ENCODE measurements at regions not wholly inside any gene's neighbourhood (a gene's known extent, or its start where the extent isn't known, plus 50 kb on each side); places are given as distances from the start of the nearest gene placed in this dataset.

GRCh38 chr2:41610501-41611190 is 437.2 kb upstream of the PKDCC start:
- Histone ChIP-seq H3K36me3 (ENCODE audit: insufficient read depth, insufficient read length, low read length) (no peaks in the 10 kb centered on the region), H3K4me1 (ENCODE audit: insufficient read depth, insufficient read length) (no peaks in the 10 kb centered on the region), H3K9me3 (ENCODE audit: insufficient read depth, low read length) (no peaks in the 10 kb centered on the region), H3K9ac (ENCODE audit: insufficient read length, low read depth) (no peak overlapping the region), H3K4me3 (ENCODE audit: insufficient read length, low read depth) (no peak overlapping the region), H3K27me3 (ENCODE audit: insufficient read depth, insufficient read length) (no peaks in the 10 kb centered on the region)
- TF ChIP-seq SUZ12 (IDR thresholded peaks at IDR 0.05; ENCODE audit: extremely low read depth, insufficient read depth, insufficient read length) = no peak
- no peak for TF ChIP-seq YY1 (IDR thresholded peaks at IDR 0.05; ENCODE audit: insufficient read depth, insufficient read length)
- TF ChIP-seq ZNF274 (IDR thresholded peaks at IDR 0.05; ENCODE audit: low read depth, low read length) = no peak
- no peak for DNase-seq (ENCODE audit: low read depth, low spot score)

GRCh38 chr2:41618754-41619153 is 429.1 kb upstream of the PKDCC start:
- Histone ChIP-seq H3K36me3 (ENCODE audit: insufficient read depth, insufficient read length, low read length) (no peaks in the 10 kb centered on the region), H3K9ac (ENCODE audit: insufficient read length, low read depth) (no peak overlapping the region), H3K27me3 (ENCODE audit: insufficient read depth, insufficient read length) (no peaks in the 10 kb centered on the region), H3K9me3 (ENCODE audit: insufficient read depth, low read length) (no peaks in the 10 kb centered on the region), H3K4me3 (ENCODE audit: insufficient read length, low read depth) (no peak overlapping the region), H3K4me1 (ENCODE audit: insufficient read depth, insufficient read length) (no peaks in the 10 kb centered on the region)
- DNase-seq (ENCODE audit: low read depth, low spot score) = no peak
- TF ChIP-seq SUZ12 (IDR thresholded peaks at IDR 0.05; ENCODE audit: extremely low read depth, insufficient read depth, insufficient read length) (no peak), YY1 (IDR thresholded peaks at IDR 0.05; ENCODE audit: insufficient read depth, insufficient read length) (no peak), ZNF274 (IDR thresholded peaks at IDR 0.05; ENCODE audit: low read depth, low read length) (no peak)

GRCh38 chr2:41621095-41621494 is 426.7 kb upstream of the PKDCC start:
- no peak for TF ChIP-seq YY1 (IDR thresholded peaks at IDR 0.05; ENCODE audit: insufficient read depth, insufficient read length)
- TF ChIP-seq SUZ12 (IDR thresholded peaks at IDR 0.05; ENCODE audit: extremely low read depth, insufficient read depth, insufficient read length) = no peak
- TF ChIP-seq ZNF274 (IDR thresholded peaks at IDR 0.05; ENCODE audit: low read depth, low read length) = no peak
- H3K36me3 ChIP-seq (ENCODE audit: insufficient read depth, insufficient read length, low read length) = no peaks in the 10 kb centered on the region
- H3K9me3 ChIP-seq (ENCODE audit: insufficient read depth, low read length) = no peaks in the 10 kb centered on the region
- H3K4me3 ChIP-seq (ENCODE audit: insufficient read length, low read depth) = no peak overlapping the region
- no peak for DNase-seq (ENCODE audit: low read depth, low spot score)
- no peak overlapping the region for H3K9ac ChIP-seq (ENCODE audit: insufficient read length, low read depth)
- no peaks in the 10 kb centered on the region for H3K4me1 ChIP-seq (ENCODE audit: insufficient read depth, insufficient read length)
- H3K27me3 ChIP-seq (ENCODE audit: insufficient read depth, insufficient read length) = no peaks in the 10 kb centered on the region

- Histone ChIP-seq H3K4me3 (ENCODE audit: insufficient read length, low read depth) (no peak overlapping the region), H3K4me1 (ENCODE audit: insufficient read depth, insufficient read length) (no peaks in the 10 kb centered on the region), H3K36me3 (ENCODE audit: insufficient read depth, insufficient read length, low read length) (no peaks in the 10 kb centered on the region), H3K9me3 (ENCODE audit: insufficient read depth, low read length) (no peaks in the 10 kb centered on the region), H3K27me3 (ENCODE audit: insufficient read depth, insufficient read length) (no peaks in the 10 kb centered on the region), H3K9ac (ENCODE audit: insufficient read length, low read depth) (no peak overlapping the region)
- DNase-seq (ENCODE audit: low read depth, low spot score) = no peak
- TF ChIP-seq ZNF274 (IDR thresholded peaks at IDR 0.05; ENCODE audit: low read depth, low read length) = no peak
- no peak for TF ChIP-seq SUZ12 (IDR thresholded peaks at IDR 0.05; ENCODE audit: extremely low read depth, insufficient read depth, insufficient read length)
- TF ChIP-seq YY1 (IDR thresholded peaks at IDR 0.05; ENCODE audit: insufficient read depth, insufficient read length) = no peak
These were observed 426.3 kb upstream of the PKDCC start for GRCh38 chr2:41621563-41621962.

GRCh38 chr2:41622301-41622700 is 425.5 kb upstream of the PKDCC start:
- Histone ChIP-seq H3K27me3 (ENCODE audit: insufficient read depth, insufficient read length) (no peaks in the 10 kb centered on the region), H3K9ac (ENCODE audit: insufficient read length, low read depth) (no peak overlapping the region), H3K4me3 (ENCODE audit: insufficient read length, low read depth) (no peak overlapping the region), H3K36me3 (ENCODE audit: insufficient read depth, insufficient read length, low read length) (no peaks in the 10 kb centered on the region), H3K9me3 (ENCODE audit: insufficient read depth, low read length) (no peaks in the 10 kb centered on the region), H3K4me1 (ENCODE audit: insufficient read depth, insufficient read length) (no peaks in the 10 kb centered on the region)
- DNase-seq (ENCODE audit: low read depth, low spot score) = no peak
- TF ChIP-seq YY1 (IDR thresholded peaks at IDR 0.05; ENCODE audit: insufficient read depth, insufficient read length) = no peak
- TF ChIP-seq ZNF274 (IDR thresholded peaks at IDR 0.05; ENCODE audit: low read depth, low read length) = no peak
- no peak for TF ChIP-seq SUZ12 (IDR thresholded peaks at IDR 0.05; ENCODE audit: extremely low read depth, insufficient read depth, insufficient read length)

- DNase-seq (ENCODE audit: low read depth, low spot score) = no peak
- no peak overlapping the region for H3K9ac ChIP-seq (ENCODE audit: insufficient read length, low read depth)
- no peak for TF ChIP-seq ZNF274 (IDR thresholded peaks at IDR 0.05; ENCODE audit: low read depth, low read length)
- no peak overlapping the region for H3K4me3 ChIP-seq (ENCODE audit: insufficient read length, low read depth)
- H3K36me3 ChIP-seq (ENCODE audit: insufficient read depth, insufficient read length, low read length) = no peaks in the 10 kb centered on the region
- no peaks in the 10 kb centered on the region for H3K4me1 ChIP-seq (ENCODE audit: insufficient read depth, insufficient read length)
- H3K9me3 ChIP-seq (ENCODE audit: insufficient read depth, low read length) = no peaks in the 10 kb centered on the region
- H3K27me3 ChIP-seq (ENCODE audit: insufficient read depth, insufficient read length) = no peaks in the 10 kb centered on the region
These were observed 420.9 kb upstream of the PKDCC start for GRCh38 chr2:41626936-41627335.

GRCh38 chr2:41634686-41635085 is 413.1 kb upstream of the PKDCC start:
- H3K9ac ChIP-seq (ENCODE audit: insufficient read length, low read depth) = no peak overlapping the region
- H3K27me3 ChIP-seq (ENCODE audit: insufficient read depth, insufficient read length) = no peaks in the 10 kb centered on the region
- TF ChIP-seq SUZ12 (IDR thresholded peaks at IDR 0.05; ENCODE audit: extremely low read depth, insufficient read depth, insufficient read length) (no peak), YY1 (IDR thresholded peaks at IDR 0.05; ENCODE audit: insufficient read depth, insufficient read length) (no peak), ZNF274 (IDR thresholded peaks at IDR 0.05; ENCODE audit: low read depth, low read length) (no peak)
- H3K4me1 ChIP-seq (ENCODE audit: insufficient read depth, insufficient read length) = no peaks in the 10 kb centered on the region
- no peaks in the 10 kb centered on the region for H3K36me3 ChIP-seq (ENCODE audit: insufficient read depth, insufficient read length, low read length)
- DNase-seq (ENCODE audit: low read depth, low spot score) = no peak
- no peak overlapping the region for H3K4me3 ChIP-seq (ENCODE audit: insufficient read length, low read depth)
- H3K9me3 ChIP-seq (ENCODE audit: insufficient read depth, low read length) = no peaks in the 10 kb centered on the region

Data from NT2/D1 (cell line).